ENCODE measurements at regions not wholly inside any gene's neighbourhood (a gene's known extent, or its start where the extent isn't known, plus 50 kb on each side); places are given as distances from the start of the nearest gene placed in this dataset.

DNA sequence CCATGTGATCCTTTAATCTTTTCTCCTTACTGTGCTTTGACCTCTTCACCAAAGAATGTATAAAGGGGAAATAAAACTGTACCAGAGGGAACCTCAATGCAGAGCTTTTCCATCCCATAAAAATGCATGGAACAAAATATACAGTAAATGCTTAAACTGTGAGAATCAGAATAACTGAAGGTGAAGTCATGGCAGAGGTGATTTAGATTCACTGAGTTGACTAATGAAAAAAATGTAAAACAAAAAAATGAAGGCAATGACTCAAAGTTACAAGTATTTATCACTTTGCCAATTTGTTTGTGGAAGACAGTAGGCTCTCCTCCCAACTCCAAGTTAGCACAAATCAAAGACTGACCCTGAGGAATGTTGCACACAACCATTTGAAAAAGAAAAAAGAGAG lies 1331.6 kb upstream of the SORCS1 start:
- TF ChIP-seq POLR2AphosphoS5 (IDR thresholded peaks at IDR 0.05; ENCODE audit: low read depth) = no peak
- TF ChIP-seq, protein P1, sequence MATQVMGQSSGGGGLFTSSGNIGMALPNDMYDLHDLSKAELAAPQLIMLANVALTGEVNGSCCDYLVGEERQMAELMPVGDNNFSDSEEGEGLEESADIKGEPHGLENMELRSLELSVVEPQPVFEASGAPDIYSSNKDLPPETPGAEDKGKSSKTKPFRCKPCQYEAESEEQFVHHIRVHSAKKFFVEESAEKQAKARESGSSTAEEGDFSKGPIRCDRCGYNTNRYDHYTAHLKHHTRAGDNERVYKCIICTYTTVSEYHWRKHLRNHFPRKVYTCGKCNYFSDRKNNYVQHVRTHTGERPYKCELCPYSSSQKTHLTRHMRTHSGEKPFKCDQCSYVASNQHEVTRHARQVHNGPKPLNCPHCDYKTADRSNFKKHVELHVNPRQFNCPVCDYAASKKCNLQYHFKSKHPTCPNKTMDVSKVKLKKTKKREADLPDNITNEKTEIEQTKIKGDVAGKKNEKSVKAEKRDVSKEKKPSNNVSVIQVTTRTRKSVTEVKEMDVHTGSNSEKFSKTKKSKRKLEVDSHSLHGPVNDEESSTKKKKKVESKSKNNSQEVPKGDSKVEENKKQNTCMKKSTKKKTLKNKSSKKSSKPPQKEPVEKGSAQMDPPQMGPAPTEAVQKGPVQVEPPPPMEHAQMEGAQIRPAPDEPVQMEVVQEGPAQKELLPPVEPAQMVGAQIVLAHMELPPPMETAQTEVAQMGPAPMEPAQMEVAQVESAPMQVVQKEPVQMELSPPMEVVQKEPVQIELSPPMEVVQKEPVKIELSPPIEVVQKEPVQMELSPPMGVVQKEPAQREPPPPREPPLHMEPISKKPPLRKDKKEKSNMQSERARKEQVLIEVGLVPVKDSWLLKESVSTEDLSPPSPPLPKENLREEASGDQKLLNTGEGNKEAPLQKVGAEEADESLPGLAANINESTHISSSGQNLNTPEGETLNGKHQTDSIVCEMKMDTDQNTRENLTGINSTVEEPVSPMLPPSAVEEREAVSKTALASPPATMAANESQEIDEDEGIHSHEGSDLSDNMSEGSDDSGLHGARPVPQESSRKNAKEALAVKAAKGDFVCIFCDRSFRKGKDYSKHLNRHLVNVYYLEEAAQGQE (IDR thresholded peaks at IDR 0.05; ENCODE audit: unreplicated experiment) = no peak

Data from GM23338 (cell line).